ENCODE measurements at regions not wholly inside any gene's neighbourhood (a gene's known extent, or its start where the extent isn't known, plus 50 kb on each side); places are given as distances from the start of the nearest gene placed in this dataset.

DNA sequence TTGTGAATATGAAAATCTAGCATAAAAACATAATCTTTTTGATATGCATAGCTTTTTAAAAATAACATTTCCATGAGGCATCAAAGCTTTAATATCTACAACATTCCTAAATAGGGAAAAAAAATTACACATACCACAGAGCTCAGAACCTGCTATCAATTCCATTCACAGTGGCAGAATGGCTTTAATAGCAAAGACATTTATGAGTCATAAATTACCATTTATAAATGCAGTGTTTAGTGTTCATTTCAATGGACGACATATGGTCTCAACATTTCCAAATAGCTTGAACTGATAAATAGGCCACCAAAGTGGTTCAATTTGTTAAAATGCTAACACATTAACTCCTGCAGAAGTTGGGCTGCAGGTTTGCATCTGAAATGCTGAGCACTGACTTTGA, 600.6 kb upstream of the SETBP1 start:
- H3K36me3 ChIP-seq (ENCODE audit: control insufficient read depth, insufficient read depth, low read length), result no peaks in the 10 kb centered on the region
- no peaks in the 10 kb centered on the region for H3K79me2 ChIP-seq (ENCODE audit: control insufficient read depth, insufficient read depth, low read length)
- H3K9ac ChIP-seq (ENCODE audit: insufficient read depth, low read length), result no peak overlapping the region
- no peaks in the 10 kb centered on the region for H4K20me1 ChIP-seq (ENCODE audit: control insufficient read depth, extremely low read depth, insufficient read depth, low read length)
- H3K9me3 ChIP-seq (ENCODE audit: control insufficient read depth, insufficient read depth, low read depth, low read length), result no peaks in the 10 kb centered on the region
- no peak overlapping the region for H3K4me3 ChIP-seq (replicated peaks in 1 of 4; ENCODE audit: control extremely low read depth in 1 of 4, insufficient read depth in 1 of 4, low read depth in 3 of 4, low read length in 4 of 4)
- peak in 1 of 2 donors; percentile 63 for DNase-seq (ENCODE audit: low read depth in 2 of 2)
- no peaks in the 10 kb centered on the region for H3K27me3 ChIP-seq (ENCODE audit: control insufficient read depth, insufficient read depth, low read length)
- no peak overlapping the region for H2AFZ ChIP-seq (ENCODE audit: low read length)
- no peak for TF ChIP-seq EZH2 (IDR thresholded peaks at IDR 0.05; ENCODE audit: low read length, missing control alignments)
- TF ChIP-seq, protein P1, sequence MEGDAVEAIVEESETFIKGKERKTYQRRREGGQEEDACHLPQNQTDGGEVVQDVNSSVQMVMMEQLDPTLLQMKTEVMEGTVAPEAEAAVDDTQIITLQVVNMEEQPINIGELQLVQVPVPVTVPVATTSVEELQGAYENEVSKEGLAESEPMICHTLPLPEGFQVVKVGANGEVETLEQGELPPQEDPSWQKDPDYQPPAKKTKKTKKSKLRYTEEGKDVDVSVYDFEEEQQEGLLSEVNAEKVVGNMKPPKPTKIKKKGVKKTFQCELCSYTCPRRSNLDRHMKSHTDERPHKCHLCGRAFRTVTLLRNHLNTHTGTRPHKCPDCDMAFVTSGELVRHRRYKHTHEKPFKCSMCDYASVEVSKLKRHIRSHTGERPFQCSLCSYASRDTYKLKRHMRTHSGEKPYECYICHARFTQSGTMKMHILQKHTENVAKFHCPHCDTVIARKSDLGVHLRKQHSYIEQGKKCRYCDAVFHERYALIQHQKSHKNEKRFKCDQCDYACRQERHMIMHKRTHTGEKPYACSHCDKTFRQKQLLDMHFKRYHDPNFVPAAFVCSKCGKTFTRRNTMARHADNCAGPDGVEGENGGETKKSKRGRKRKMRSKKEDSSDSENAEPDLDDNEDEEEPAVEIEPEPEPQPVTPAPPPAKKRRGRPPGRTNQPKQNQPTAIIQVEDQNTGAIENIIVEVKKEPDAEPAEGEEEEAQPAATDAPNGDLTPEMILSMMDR (conservative IDR thresholded peaks at IDR 0.05 in 1 of 2, IDR thresholded peaks at IDR 0.05 in 1 of 2; ENCODE audit: low read depth in 1 of 2, low read length in 2 of 2), result no peak
- no peak overlapping the region for H3K4me2 ChIP-seq (ENCODE audit: extremely low read depth, insufficient read depth, low read length)
- H3K4me1 ChIP-seq (ENCODE audit: control insufficient read depth, extremely low read depth, insufficient read depth, low read length), result peaks cover 2% of the 10 kb centered on the region
- no peak overlapping the region for H3K27ac ChIP-seq (ENCODE audit: insufficient read depth, low read length)

DNA sequence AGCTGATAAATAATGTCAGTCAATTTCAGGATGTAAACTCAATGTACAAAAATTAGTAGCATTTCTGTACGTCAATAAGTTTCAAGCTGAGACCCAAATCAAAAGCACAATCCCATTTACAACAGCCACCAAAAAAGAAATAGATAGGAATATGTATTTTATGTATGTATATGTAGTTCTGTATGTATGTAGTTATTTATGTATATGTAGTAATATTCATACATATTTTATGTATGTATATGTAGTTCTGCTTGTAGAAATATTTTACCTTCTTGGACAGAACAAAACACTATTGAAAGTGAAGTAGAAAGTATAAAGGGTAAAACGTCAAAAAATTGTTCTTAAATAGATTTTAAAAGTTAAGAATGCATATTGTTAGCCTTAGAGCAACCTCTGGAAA, 591.0 kb upstream of the SETBP1 start:
- no peaks in the 10 kb centered on the region for H4K20me1 ChIP-seq (ENCODE audit: control insufficient read depth, extremely low read depth, insufficient read depth, low read length)
- H2AFZ ChIP-seq (ENCODE audit: low read length), result no peak overlapping the region
- no peaks in the 10 kb centered on the region for H3K9me3 ChIP-seq (ENCODE audit: control insufficient read depth, insufficient read depth, low read depth, low read length)
- no peak for TF ChIP-seq EZH2 (IDR thresholded peaks at IDR 0.05; ENCODE audit: low read length, missing control alignments)
- TF ChIP-seq, protein P1 (conservative IDR thresholded peaks at IDR 0.05 in 1 of 2, IDR thresholded peaks at IDR 0.05 in 1 of 2; ENCODE audit: low read depth in 1 of 2, low read length in 2 of 2), result no peak
- no peak overlapping the region for H3K9ac ChIP-seq (ENCODE audit: insufficient read depth, low read length)
- no peak overlapping the region for H3K4me2 ChIP-seq (ENCODE audit: extremely low read depth, insufficient read depth, low read length)
- no peak overlapping the region for H3K27ac ChIP-seq (ENCODE audit: insufficient read depth, low read length)
- H3K4me3 ChIP-seq (replicated peaks in 1 of 4; ENCODE audit: control extremely low read depth in 1 of 4, insufficient read depth in 1 of 4, low read depth in 3 of 4, low read length in 4 of 4), result no peak overlapping the region
- no peaks in the 10 kb centered on the region for H3K79me2 ChIP-seq (ENCODE audit: control insufficient read depth, insufficient read depth, low read length)
- no peaks in the 10 kb centered on the region for H3K4me1 ChIP-seq (ENCODE audit: control insufficient read depth, extremely low read depth, insufficient read depth, low read length)
- H3K27me3 ChIP-seq (ENCODE audit: control insufficient read depth, insufficient read depth, low read length), result no peaks in the 10 kb centered on the region
- H3K36me3 ChIP-seq (ENCODE audit: control insufficient read depth, insufficient read depth, low read length), result no peaks in the 10 kb centered on the region
- no peak for DNase-seq (ENCODE audit: low read depth in 2 of 2)

DNA sequence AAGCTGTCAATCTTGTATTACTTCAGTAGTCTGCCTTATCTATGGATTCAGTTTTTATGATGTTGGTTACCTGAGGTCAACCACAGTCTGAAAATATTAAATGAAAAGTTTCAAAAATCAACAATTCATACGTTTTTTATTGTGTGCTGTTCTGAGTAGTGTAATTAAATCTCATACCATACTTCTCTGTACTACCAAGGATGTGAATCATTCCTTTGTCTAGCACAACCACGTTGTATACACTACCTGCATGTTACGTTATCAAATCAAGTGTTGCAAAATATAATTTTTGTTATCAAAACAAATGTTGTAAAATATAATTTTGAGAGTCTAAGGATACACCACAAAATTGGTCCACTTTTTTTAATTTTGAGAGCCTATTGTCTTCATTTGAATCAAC, 590.2 kb upstream of the SETBP1 start:
- Histone ChIP-seq H3K9ac (ENCODE audit: insufficient read depth, low read length) (no peak overlapping the region), H3K27ac (ENCODE audit: insufficient read depth, low read length) (no peak overlapping the region), H3K79me2 (ENCODE audit: control insufficient read depth, insufficient read depth, low read length) (no peaks in the 10 kb centered on the region)

More for the DNA sequence above, 590.2 kb upstream of the SETBP1 start:
- Histone ChIP-seq H3K4me3 (replicated peaks in 1 of 4; ENCODE audit: control extremely low read depth in 1 of 4, insufficient read depth in 1 of 4, low read depth in 3 of 4, low read length in 4 of 4) (no peak overlapping the region), H3K27me3 (ENCODE audit: control insufficient read depth, insufficient read depth, low read length) (no peaks in the 10 kb centered on the region), H3K9me3 (ENCODE audit: control insufficient read depth, insufficient read depth, low read depth, low read length) (no peaks in the 10 kb centered on the region), H4K20me1 (ENCODE audit: control insufficient read depth, extremely low read depth, insufficient read depth, low read length) (no peaks in the 10 kb centered on the region), H3K4me1 (ENCODE audit: control insufficient read depth, extremely low read depth, insufficient read depth, low read length) (no peaks in the 10 kb centered on the region), H3K4me2 (ENCODE audit: extremely low read depth, insufficient read depth, low read length) (no peak overlapping the region), H3K36me3 (ENCODE audit: control insufficient read depth, insufficient read depth, low read length) (no peaks in the 10 kb centered on the region), H2AFZ (ENCODE audit: low read length) (no peak overlapping the region)
- no peak for DNase-seq (ENCODE audit: low read depth in 2 of 2)
- TF ChIP-seq EZH2 (IDR thresholded peaks at IDR 0.05; ENCODE audit: low read length, missing control alignments), result no peak
- TF ChIP-seq, protein P1 (conservative IDR thresholded peaks at IDR 0.05 in 1 of 2, IDR thresholded peaks at IDR 0.05 in 1 of 2; ENCODE audit: low read depth in 1 of 2, low read length in 2 of 2), result no peak
